GM23338 (cell line): ENCODE measurements at regions not wholly inside any gene's neighbourhood (a gene's known extent, or its start where the extent isn't known, plus 50 kb on each side); places are given as distances from the start of the nearest gene placed in this dataset.

Source experiments
- ATAC-seq: fragments of 200-7000 bp; cut with Tn5 transposase; 3 replicates; pipeline ENCODE4 v1.9.1; 2020
- DNase-seq: peaks from one replicate; pipeline ENCODE4 v3.0.0-alpha.2; 2015; ENCODE audit warnings: low spot score
- H2AFZ ChIP-seq: fragments of 200-600 bp; sonication (generic); 2 replicates; pipeline ENCODE4 v1.8.0; 2016; ENCODE audit warnings: antibody characterized with exemption, mild to moderate bottlenecking, moderate library complexity
- H3F3A ChIP-seq: fragments of 200-600 bp; sonication (generic); replicated peaks from 2 replicates; pipeline ENCODE4 v1.8.0; 2017; ENCODE audit warnings: antibody characterized with exemption, mixed run types, low read depth
- H3K27ac ChIP-seq: fragments of 200-600 bp; sonication (generic); 2 replicates; pipeline ENCODE4 v1.6.1; 2016; ENCODE audit warnings: low read depth
- H3K27me3 ChIP-seq: fragments of 200-600 bp; sonication (generic); 2 replicates; pipeline ENCODE4 v1.8.0; 2016; ENCODE audit warnings: mild to moderate bottlenecking, mixed run types, moderate library complexity; ENCODE audit not compliant: insufficient read depth
- H3K36me3 ChIP-seq: fragments of 200-600 bp; sonication (generic); 2 replicates; pipeline ENCODE4 v1.8.0; 2016; ENCODE audit warnings: mild to moderate bottlenecking; ENCODE audit not compliant: insufficient read depth
- H3K4me1 ChIP-seq: fragments of 200-600 bp; sonication (generic); 2 replicates; pipeline ENCODE4 v1.8.0; 2016; ENCODE audit warnings: mild to moderate bottlenecking, moderate library complexity; ENCODE audit not compliant: insufficient read depth
- H3K4me2 ChIP-seq: fragments of 200-600 bp; sonication (generic); 2 replicates; pipeline ENCODE4 v1.7.1; 2017; ENCODE audit warnings: mixed run types
- H3K4me3 ChIP-seq: fragments of 200-600 bp; sonication (generic); 2 replicates; pipeline ENCODE4 v1.6.1; 2016; ENCODE audit warnings: mixed run types
- H3K79me2 ChIP-seq: fragments of 200-600 bp; sonication (generic); replicated peaks from 2 replicates; pipeline ENCODE4 v1.8.0; 2017; ENCODE audit warnings: mild to moderate bottlenecking; ENCODE audit not compliant: insufficient read depth
- H3K9me2 ChIP-seq: fragments of 200-600 bp; sonication (generic); 2 replicates; pipeline ENCODE4 v1.8.0; 2017; ENCODE audit not compliant: insufficient read depth
- H4K20me1 ChIP-seq: fragments of 200-600 bp; sonication (generic); replicated peaks from 2 replicates; pipeline ENCODE4 v1.8.0; 2017; ENCODE audit warnings: mild to moderate bottlenecking; ENCODE audit not compliant: insufficient read depth
- H3K27ac Mint-ChIP-seq: 2 replicates; pipeline ENCODE4 v1.8.0; 2020; ENCODE audit warnings: inconsistent platforms, mild to moderate bottlenecking, moderate library complexity, mixed read lengths
- H3K27me3 Mint-ChIP-seq: 3 replicates; pipeline ENCODE4 v1.8.0; 2022; ENCODE audit warnings: low read depth, mild to moderate bottlenecking, moderate library complexity, mixed read lengths, inconsistent platforms; ENCODE audit not compliant: insufficient read depth, poor library complexity
- H3K36me3 Mint-ChIP-seq: 3 replicates; pipeline ENCODE4 v1.8.0; 2021; ENCODE audit warnings: low read depth, mild to moderate bottlenecking, inconsistent platforms, moderate library complexity, mixed read lengths
- H3K4me1 Mint-ChIP-seq: 3 replicates; pipeline ENCODE4 v1.8.0; 2020; ENCODE audit warnings: mild to moderate bottlenecking, inconsistent platforms, mixed read lengths
- H3K4me3 Mint-ChIP-seq: 3 replicates; pipeline ENCODE4 v1.8.0; 2021; ENCODE audit warnings: moderate library complexity, mild to moderate bottlenecking, inconsistent platforms, mixed read lengths
- H3K9me3 Mint-ChIP-seq: 3 replicates; pipeline ENCODE4 v1.8.0; 2020; ENCODE audit warnings: moderate library complexity, mild to moderate bottlenecking, inconsistent platforms, mixed read lengths
- CREB1 ChIP-seq: fragments of 250-450 bp; sonication (Bioruptor Pico); IDR thresholded peaks from 2 replicates; pipeline ENCODE4 v1.5.0; 2020; ENCODE audit warnings: low read depth, mild to moderate bottlenecking, moderate library complexity
- ETS1 ChIP-seq: IDR thresholded peaks from 2 replicates; pipeline ENCODE4 v1.6.1; 2016; ENCODE audit warnings: antibody characterized with exemption
- EZH2 ChIP-seq: fragments of 200-600 bp; sonication (generic); IDR thresholded peaks from one replicate; pipeline ENCODE4 v1.8.0; 2017; ENCODE audit warnings: antibody characterized with exemption, mild to moderate bottlenecking, low read depth; ENCODE audit not compliant: unreplicated experiment
- EZH2phosphoT487 ChIP-seq: fragments of 200-600 bp; sonication (generic); IDR thresholded peaks from one replicate; pipeline ENCODE4 v1.8.1; 2018; ENCODE audit warnings: antibody characterized with exemption; ENCODE audit not compliant: unreplicated experiment
- JUNB ChIP-seq: IDR thresholded peaks from one replicate; pipeline ENCODE4 v1.6.1; 2016; ENCODE audit warnings: antibody characterized with exemption; ENCODE audit not compliant: unreplicated experiment
- POLR2AphosphoS5 ChIP-seq: IDR thresholded peaks from 2 replicates; pipeline ENCODE4 v1.6.1; 2016; ENCODE audit warnings: antibody characterized with exemption, low read depth
- REST ChIP-seq: IDR thresholded peaks from one replicate; pipeline ENCODE4 v1.6.1; 2018; ENCODE audit warnings: antibody characterized with exemption; ENCODE audit not compliant: unreplicated experiment
- STAT1 ChIP-seq: IDR thresholded peaks from one replicate; pipeline ENCODE4 v1.6.1; 2016; ENCODE audit warnings: antibody characterized with exemption; ENCODE audit not compliant: unreplicated experiment
- ZNF114 ChIP-seq: fragments of 250-450 bp; sonication (Bioruptor Pico); IDR thresholded peaks from 2 replicates; pipeline ENCODE4 v1.5.0; 2020; ENCODE audit warnings: mild to moderate bottlenecking, moderate library complexity
- ZNF331 ChIP-seq: fragments of 250-450 bp; sonication (Bioruptor Pico); IDR thresholded peaks from 2 replicates; pipeline ENCODE4 v1.5.0; 2020; ENCODE audit warnings: low read depth, mild to moderate bottlenecking, moderate library complexity
- ZNF462 ChIP-seq: fragments of 250-450 bp; sonication (Bioruptor Pico); IDR thresholded peaks from 2 replicates; pipeline ENCODE4 v1.5.0; 2020; ENCODE audit warnings: mild to moderate bottlenecking, moderate library complexity
- TF ChIP-seq, protein P1 (sequence below), 2 experiments: fragments of 200-600 bp in 1 of 2; sonication (generic) in 1 of 2; conservative IDR thresholded peaks; 2 replicates each; pipeline versions ENCODE4 v1.5.1 to v1.6.1; 2016 to 2017; ENCODE audit warnings: antibody characterized with exemption in 2 of 2, low read depth in 2 of 2, mild to moderate bottlenecking in 2 of 2, moderate library complexity in 1 of 2

GRCh38 chr20:51335329-51335841 lies 207.1 kb downstream of the NFATC2 start:
- Histone ChIP-seq H3F3A (no peaks in the 10 kb centered on the region), H3K4me3 (no peak overlapping the region), H3K79me2 (no peaks in the 10 kb centered on the region), H3K4me2 (no peak overlapping the region), H4K20me1 (no peaks in the 10 kb centered on the region), H3K27ac (no peak overlapping the region), H3K9me2 (peaks cover 12% of the 10 kb centered on the region), H3K36me3 (no peaks in the 10 kb centered on the region), H3K27me3 (no peaks in the 10 kb centered on the region), H3K4me1 (no peaks in the 10 kb centered on the region), H2AFZ (no peak overlapping the region)
- no peak for TF ChIP-seq ZNF331 (CRISPR knock-in tag)
- no peak for TF ChIP-seq STAT1
- TF ChIP-seq EZH2phosphoT487: no peak
- no peak for TF ChIP-seq ZNF114
- no peak for TF ChIP-seq POLR2AphosphoS5
- TF ChIP-seq, protein P1, sequence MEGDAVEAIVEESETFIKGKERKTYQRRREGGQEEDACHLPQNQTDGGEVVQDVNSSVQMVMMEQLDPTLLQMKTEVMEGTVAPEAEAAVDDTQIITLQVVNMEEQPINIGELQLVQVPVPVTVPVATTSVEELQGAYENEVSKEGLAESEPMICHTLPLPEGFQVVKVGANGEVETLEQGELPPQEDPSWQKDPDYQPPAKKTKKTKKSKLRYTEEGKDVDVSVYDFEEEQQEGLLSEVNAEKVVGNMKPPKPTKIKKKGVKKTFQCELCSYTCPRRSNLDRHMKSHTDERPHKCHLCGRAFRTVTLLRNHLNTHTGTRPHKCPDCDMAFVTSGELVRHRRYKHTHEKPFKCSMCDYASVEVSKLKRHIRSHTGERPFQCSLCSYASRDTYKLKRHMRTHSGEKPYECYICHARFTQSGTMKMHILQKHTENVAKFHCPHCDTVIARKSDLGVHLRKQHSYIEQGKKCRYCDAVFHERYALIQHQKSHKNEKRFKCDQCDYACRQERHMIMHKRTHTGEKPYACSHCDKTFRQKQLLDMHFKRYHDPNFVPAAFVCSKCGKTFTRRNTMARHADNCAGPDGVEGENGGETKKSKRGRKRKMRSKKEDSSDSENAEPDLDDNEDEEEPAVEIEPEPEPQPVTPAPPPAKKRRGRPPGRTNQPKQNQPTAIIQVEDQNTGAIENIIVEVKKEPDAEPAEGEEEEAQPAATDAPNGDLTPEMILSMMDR (conservative IDR thresholded peaks at IDR 0.05; ENCODE audit: low read depth in 2 of 2): no peak
- TF ChIP-seq JUNB: no peak
- no peak for TF ChIP-seq EZH2
- no peak for TF ChIP-seq ETS1
- no peak for TF ChIP-seq ZNF462 (CRISPR knock-in tag)
- TF ChIP-seq REST: no peak
- TF ChIP-seq CREB1 (CRISPR knock-in tag): no peak
- ATAC-seq: no peak
- Mint-ChIP-seq H3K27me3 (peaks cover 4% of the 10 kb centered on the region), H3K4me3 (no peak overlapping the region), H3K27ac (no peak overlapping the region), H3K4me1 (no peaks in the 10 kb centered on the region), H3K9me3 (peaks cover 5% of the 10 kb centered on the region; the same call in 2 of the 3 replicates), H3K36me3 (no peaks in the 10 kb centered on the region; the same call in 2 of the 3 replicates)
- no peak for DNase-seq
